ENCODE measurements at regions not wholly inside any gene's neighbourhood (a gene's known extent, or its start where the extent isn't known, plus 50 kb on each side); places are given as distances from the start of the nearest gene placed in this dataset.

- no peak overlapping the region for H3K9ac ChIP-seq (ENCODE audit: low read depth, low read length, poor library complexity, severe bottlenecking)
- no peaks in the 10 kb centered on the region for H3K9me2 ChIP-seq (replicated peaks; ENCODE audit: low read depth, low read length)
- no peaks in the 10 kb centered on the region for H3K79me2 ChIP-seq (ENCODE audit: insufficient read depth, low read length)
- H2AFZ ChIP-seq (ENCODE audit: low read length) = no peak overlapping the region
- no peak overlapping the region for H3K4me2 ChIP-seq (ENCODE audit: low read depth, low read length, poor library complexity, severe bottlenecking)
- no peaks in the 10 kb centered on the region for H3K4me1 ChIP-seq (ENCODE audit: insufficient read depth, low read length, poor library complexity, severe bottlenecking)
- no peaks in the 10 kb centered on the region for H3K36me3 ChIP-seq (ENCODE audit: insufficient read depth, low read length)
- H3K9me3 ChIP-seq (ENCODE audit: insufficient read depth, low read depth, low read length) = no peaks in the 10 kb centered on the region
- no peaks in the 10 kb centered on the region for H3K27me3 ChIP-seq (ENCODE audit: insufficient read depth, low read length, poor library complexity, severe bottlenecking)
- no peaks in the 10 kb centered on the region for H4K20me1 ChIP-seq (ENCODE audit: insufficient read depth, low read length, poor library complexity, severe bottlenecking)
- H3F3A ChIP-seq (ENCODE audit: low read depth) = no peaks in the 10 kb centered on the region
- TF ChIP-seq CTCF (conservative IDR thresholded peaks at IDR 0.05; ENCODE audit: low read length) (no peak), EZH2phosphoT487 (IDR thresholded peaks at IDR 0.05; ENCODE audit: borderline replicate concordance) (no peak)
- no peak overlapping the region for H3K4me3 ChIP-seq (ENCODE audit: low read length, poor library complexity, severe bottlenecking)
These were observed 79.4 kb upstream of the NBEA start for GRCh38 chr13:34862716-34863115.

GRCh38 chr13:34863360-34864135, 78.5 kb upstream of the NBEA start:
- no peaks in the 10 kb centered on the region for H3K9me2 ChIP-seq (replicated peaks; ENCODE audit: low read depth, low read length)
- no peaks in the 10 kb centered on the region for H3K4me1 ChIP-seq (ENCODE audit: insufficient read depth, low read length, poor library complexity, severe bottlenecking)
- no peaks in the 10 kb centered on the region for H4K20me1 ChIP-seq (ENCODE audit: insufficient read depth, low read length, poor library complexity, severe bottlenecking)
- no peak overlapping the region for H3K4me2 ChIP-seq (ENCODE audit: low read depth, low read length, poor library complexity, severe bottlenecking)
- no peak overlapping the region for H3K4me3 ChIP-seq (ENCODE audit: low read length, poor library complexity, severe bottlenecking)
- H3K9me3 ChIP-seq (ENCODE audit: insufficient read depth, low read depth, low read length) = no peaks in the 10 kb centered on the region
- no peak overlapping the region for H3K9ac ChIP-seq (ENCODE audit: low read depth, low read length, poor library complexity, severe bottlenecking)
- TF ChIP-seq CTCF (conservative IDR thresholded peaks at IDR 0.05; ENCODE audit: low read length) = no peak
- no peak for TF ChIP-seq EZH2phosphoT487 (IDR thresholded peaks at IDR 0.05; ENCODE audit: borderline replicate concordance)
- H3K36me3 ChIP-seq (ENCODE audit: insufficient read depth, low read length) = no peaks in the 10 kb centered on the region
- H2AFZ ChIP-seq (ENCODE audit: low read length) = no peak overlapping the region
- no peaks in the 10 kb centered on the region for H3K79me2 ChIP-seq (ENCODE audit: insufficient read depth, low read length)
- no peaks in the 10 kb centered on the region for H3F3A ChIP-seq (ENCODE audit: low read depth)
- no peaks in the 10 kb centered on the region for H3K27me3 ChIP-seq (ENCODE audit: insufficient read depth, low read length, poor library complexity, severe bottlenecking)

GRCh38 chr13:34864671-34865070, 77.4 kb upstream of the NBEA start:
- Histone ChIP-seq H3K79me2 (ENCODE audit: insufficient read depth, low read length) (no peaks in the 10 kb centered on the region), H3K27me3 (ENCODE audit: insufficient read depth, low read length, poor library complexity, severe bottlenecking) (no peaks in the 10 kb centered on the region), H3K4me2 (ENCODE audit: low read depth, low read length, poor library complexity, severe bottlenecking) (no peak overlapping the region), H2AFZ (ENCODE audit: low read length) (no peak overlapping the region), H4K20me1 (ENCODE audit: insufficient read depth, low read length, poor library complexity, severe bottlenecking) (no peaks in the 10 kb centered on the region), H3K9ac (ENCODE audit: low read depth, low read length, poor library complexity, severe bottlenecking) (no peak overlapping the region), H3K9me3 (ENCODE audit: insufficient read depth, low read depth, low read length) (no peaks in the 10 kb centered on the region), H3K36me3 (ENCODE audit: insufficient read depth, low read length) (no peaks in the 10 kb centered on the region), H3K4me1 (ENCODE audit: insufficient read depth, low read length, poor library complexity, severe bottlenecking) (no peaks in the 10 kb centered on the region), H3F3A (ENCODE audit: low read depth) (no peaks in the 10 kb centered on the region), H3K4me3 (ENCODE audit: low read length, poor library complexity, severe bottlenecking) (no peak overlapping the region), H3K9me2 (replicated peaks; ENCODE audit: low read depth, low read length) (no peaks in the 10 kb centered on the region)
- no peak for TF ChIP-seq EZH2phosphoT487 (IDR thresholded peaks at IDR 0.05; ENCODE audit: borderline replicate concordance)
- no peak for TF ChIP-seq CTCF (conservative IDR thresholded peaks at IDR 0.05; ENCODE audit: low read length)
